Right atrium auricular region (tissue), 2 donors: ENCODE measurements at regions not wholly inside any gene's neighbourhood (a gene's known extent, or its start where the extent isn't known, plus 50 kb on each side); places are given as distances from the start of the nearest gene placed in this dataset.

Source experiments
- DNase-seq: peaks from one replicate; pipeline ENCODE4 v3.0.0-alpha.2; 2019; ENCODE audit warnings: low spot score
- H3K27ac ChIP-seq, 2 donors: fragments of 200-600 bp; sonication (generic); 1 replicate in 1 of 2; 2 replicates in 1 of 2; pipeline ENCODE4 v1.5.1; 2016 to 2019
- H3K27me3 ChIP-seq, 2 donors: fragments of 200-600 bp; sonication (generic); one replicate each; pipeline versions ENCODE4 v1.5.1 to v1.6.0; 2017 to 2019
- H3K36me3 ChIP-seq: fragments of 200-600 bp; sonication (generic); one replicate; pipeline ENCODE4 v1.5.1; 2016
- H3K4me1 ChIP-seq, 2 donors: fragments of 200-600 bp; sonication (generic); one replicate each; pipeline versions ENCODE4 v1.5.1 to v1.6.0; 2017 to 2019
- H3K4me3 ChIP-seq, 2 donors: fragments of 200-600 bp; sonication (generic); 1 replicate in 1 of 2; 2 replicates in 1 of 2; pipeline ENCODE4 v1.5.1; 2017 to 2019; ENCODE audit warnings: mild to moderate bottlenecking in 1 of 2, moderate library complexity in 1 of 2
- H3K9me3 ChIP-seq, 2 donors: fragments of 200-600 bp; sonication (generic); one replicate each; pipeline ENCODE4 v1.5.1; 2019
- TF ChIP-seq, protein P1 (sequence below), 2 donors: fragments of 200-600 bp; sonication (generic); IDR thresholded peaks; one replicate each; pipeline ENCODE4 v1.5.1; 2019; ENCODE audit warnings: antibody characterized with exemption in 2 of 2

DNA sequence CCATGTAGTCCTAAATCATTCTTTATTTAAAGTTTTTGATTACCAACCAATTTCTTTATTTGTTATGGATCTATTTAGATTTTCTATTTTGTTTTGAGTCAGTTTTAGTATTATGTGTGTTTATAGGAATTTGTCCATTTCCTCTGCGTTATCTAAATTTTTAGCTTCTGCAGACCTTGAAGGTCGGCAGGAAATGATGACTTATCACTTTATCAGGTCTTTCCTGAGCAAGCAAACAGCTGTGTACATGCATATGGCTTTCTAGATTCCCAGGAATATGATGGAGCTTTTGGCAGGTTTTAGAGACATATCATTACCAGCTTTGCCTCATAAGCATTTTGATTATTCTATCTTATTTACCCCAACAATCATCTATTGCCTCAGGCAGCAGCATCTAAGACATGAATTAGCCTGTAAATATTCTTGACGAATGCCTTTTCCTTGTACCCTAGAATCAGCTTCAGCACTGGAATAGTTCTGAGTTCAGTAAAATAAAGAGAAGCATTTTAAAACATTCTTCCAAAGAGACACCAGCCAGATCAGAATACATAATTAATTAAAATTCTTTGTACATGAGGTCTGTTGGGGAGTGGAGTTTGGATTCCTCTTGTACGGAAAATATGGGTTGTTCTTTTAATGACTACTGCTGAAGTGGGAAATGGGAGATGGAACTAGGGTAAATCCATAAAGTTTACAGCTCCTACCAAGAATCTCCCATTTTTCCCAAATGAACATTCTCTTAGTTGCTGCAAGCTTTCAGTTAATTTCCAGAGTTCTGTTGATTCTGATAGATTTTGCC, 408.8 kb upstream of the SEMA3C start:
- Histone ChIP-seq H3K4me1 (no peaks in the 10 kb centered on the region), H3K36me3 (no peaks in the 10 kb centered on the region), H3K27ac (no peak overlapping the region), H3K4me3 (no peak overlapping the region), H3K9me3 (no peaks in the 10 kb centered on the region), H3K27me3 (no peaks in the 10 kb centered on the region)
- TF ChIP-seq, protein P1, sequence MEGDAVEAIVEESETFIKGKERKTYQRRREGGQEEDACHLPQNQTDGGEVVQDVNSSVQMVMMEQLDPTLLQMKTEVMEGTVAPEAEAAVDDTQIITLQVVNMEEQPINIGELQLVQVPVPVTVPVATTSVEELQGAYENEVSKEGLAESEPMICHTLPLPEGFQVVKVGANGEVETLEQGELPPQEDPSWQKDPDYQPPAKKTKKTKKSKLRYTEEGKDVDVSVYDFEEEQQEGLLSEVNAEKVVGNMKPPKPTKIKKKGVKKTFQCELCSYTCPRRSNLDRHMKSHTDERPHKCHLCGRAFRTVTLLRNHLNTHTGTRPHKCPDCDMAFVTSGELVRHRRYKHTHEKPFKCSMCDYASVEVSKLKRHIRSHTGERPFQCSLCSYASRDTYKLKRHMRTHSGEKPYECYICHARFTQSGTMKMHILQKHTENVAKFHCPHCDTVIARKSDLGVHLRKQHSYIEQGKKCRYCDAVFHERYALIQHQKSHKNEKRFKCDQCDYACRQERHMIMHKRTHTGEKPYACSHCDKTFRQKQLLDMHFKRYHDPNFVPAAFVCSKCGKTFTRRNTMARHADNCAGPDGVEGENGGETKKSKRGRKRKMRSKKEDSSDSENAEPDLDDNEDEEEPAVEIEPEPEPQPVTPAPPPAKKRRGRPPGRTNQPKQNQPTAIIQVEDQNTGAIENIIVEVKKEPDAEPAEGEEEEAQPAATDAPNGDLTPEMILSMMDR (IDR thresholded peaks at IDR 0.05): no peak
- no peak for DNase-seq

DNA sequence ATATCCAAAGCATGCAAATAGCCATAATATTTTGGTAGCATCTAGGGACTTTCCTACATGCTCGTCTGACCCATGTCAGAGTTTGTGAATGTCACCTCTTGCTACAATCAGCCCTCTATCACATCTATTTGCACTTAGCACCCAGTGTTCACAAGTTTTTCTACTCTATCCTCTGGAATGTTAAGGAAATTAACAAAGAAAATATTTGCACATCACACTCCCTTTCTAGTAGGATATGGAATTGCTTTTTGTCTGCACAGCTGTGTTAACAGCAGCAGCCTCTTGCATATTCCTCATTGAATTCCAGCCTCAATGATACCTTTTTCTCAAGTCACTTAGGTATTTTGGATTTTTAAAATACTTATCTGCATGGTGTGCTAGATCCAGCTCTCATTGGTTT, 403.1 kb upstream of the SEMA3C start:
- H3K36me3 ChIP-seq: no peaks in the 10 kb centered on the region
- no peak overlapping the region for H3K4me3 ChIP-seq
- H3K27me3 ChIP-seq: no peaks in the 10 kb centered on the region
- TF ChIP-seq, protein P1 (IDR thresholded peaks at IDR 0.05): no peak
- H3K4me1 ChIP-seq: no peaks in the 10 kb centered on the region
- H3K27ac ChIP-seq: no peak overlapping the region
- H3K9me3 ChIP-seq: no peaks in the 10 kb centered on the region
- no peak for DNase-seq

DNA sequence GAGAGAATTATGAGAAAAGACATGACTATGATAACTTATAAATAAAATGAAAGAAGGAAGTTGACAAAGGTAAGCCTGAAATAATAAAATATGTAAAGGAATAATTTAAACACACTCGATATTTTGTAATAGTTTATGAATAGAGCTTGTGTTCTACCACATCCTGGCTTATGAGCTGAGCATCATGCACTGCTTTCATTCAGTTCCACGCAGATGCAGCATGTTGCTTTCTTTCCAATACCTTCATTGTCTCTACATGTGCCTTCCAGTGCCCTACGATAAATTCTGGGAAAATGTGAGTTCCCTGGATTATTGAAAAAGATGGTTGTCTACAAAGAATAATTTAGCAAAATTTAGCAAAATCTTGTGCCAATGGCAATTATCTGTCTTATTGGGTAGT, 398.9 kb upstream of the SEMA3C start:
- Histone ChIP-seq H3K27ac (no peak overlapping the region), H3K4me3 (no peak overlapping the region), H3K9me3 (no peaks in the 10 kb centered on the region), H3K27me3 (no peaks in the 10 kb centered on the region), H3K4me1 (no peaks in the 10 kb centered on the region), H3K36me3 (no peaks in the 10 kb centered on the region)
- TF ChIP-seq, protein P1 (IDR thresholded peaks at IDR 0.05): no peak
- no peak for DNase-seq

DNA sequence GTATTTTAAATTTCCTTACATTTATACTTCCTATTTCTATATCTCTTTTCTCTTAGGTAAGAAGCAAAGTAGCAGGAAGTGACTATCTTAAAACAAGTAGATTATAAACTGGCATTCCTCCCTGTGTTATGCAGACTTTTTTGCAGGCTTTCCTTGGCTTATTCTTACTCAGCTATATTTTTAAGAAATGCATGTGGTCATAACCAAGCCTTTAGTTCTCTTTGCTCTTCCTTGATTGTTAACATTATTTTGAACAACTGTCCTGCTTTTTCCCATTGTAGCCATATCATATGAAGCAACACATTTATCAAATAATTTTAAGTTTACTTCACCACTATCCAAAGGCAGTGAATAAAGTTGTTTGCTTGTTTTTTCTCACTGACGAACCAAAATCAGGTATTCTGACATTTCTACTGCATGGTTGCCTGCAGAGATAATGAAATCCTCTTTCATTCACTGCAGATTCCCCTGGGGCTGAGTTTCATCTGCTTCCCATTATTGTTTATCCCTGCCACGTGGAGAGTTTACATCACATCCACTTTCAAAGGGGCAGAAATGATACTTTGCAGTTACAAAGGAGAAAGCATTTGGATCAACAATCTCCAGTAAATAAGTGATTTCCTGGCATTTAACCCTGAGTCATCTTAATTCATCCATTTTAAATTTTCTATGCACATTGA, 389.9 kb upstream of the SEMA3C start:
- Histone ChIP-seq H3K27ac (no peak overlapping the region), H3K9me3 (no peaks in the 10 kb centered on the region), H3K27me3 (no peaks in the 10 kb centered on the region), H3K4me3 (no peak overlapping the region), H3K4me1 (no peaks in the 10 kb centered on the region), H3K36me3 (no peaks in the 10 kb centered on the region)
- no peak for DNase-seq
- TF ChIP-seq, protein P1 (IDR thresholded peaks at IDR 0.05): no peak

DNA sequence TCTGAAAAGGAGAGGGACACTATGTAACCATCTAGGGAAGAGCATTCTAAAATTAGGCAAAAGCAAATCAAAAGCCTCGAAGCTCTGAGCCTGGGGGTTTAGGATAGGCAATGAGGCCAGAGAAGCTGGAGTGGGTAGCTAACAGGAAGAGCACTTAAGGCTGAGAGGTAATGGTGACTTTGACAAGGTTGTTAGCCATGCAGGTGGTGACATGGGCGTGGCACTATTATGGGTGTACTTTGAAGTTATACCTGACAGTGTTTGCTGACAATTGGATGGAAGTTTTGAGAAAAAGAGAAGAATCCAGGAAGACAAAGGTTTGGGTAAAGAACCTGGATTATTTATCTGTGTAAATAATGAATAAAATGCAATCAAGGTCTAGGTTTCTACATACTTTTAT, 383.0 kb upstream of the SEMA3C start:
- Histone ChIP-seq H3K27ac (no peak overlapping the region), H3K36me3 (no peaks in the 10 kb centered on the region), H3K4me1 (peaks cover 0 to 8% of the 10 kb centered on the region in 2 donors), H3K4me3 (no peak overlapping the region), H3K27me3 (no peaks in the 10 kb centered on the region), H3K9me3 (no peaks in the 10 kb centered on the region)
- DNase-seq: no peak
- TF ChIP-seq, protein P1 (IDR thresholded peaks at IDR 0.05): no peak
